Fibroblast of peridontal ligament (primary cell): ENCODE measurements at regions not wholly inside any gene's neighbourhood (a gene's known extent, or its start where the extent isn't known, plus 50 kb on each side); places are given as distances from the start of the nearest gene placed in this dataset.
A peak's percentile ranks its signal among the peaks of the same experiment; 100 is the strongest.

ENCODE experiments used
- DNase-seq: peaks from one replicate; pipeline ENCODE4 v3.0.0-alpha.2; 2010; ENCODE audit errors: extremely low read depth

DNA sequence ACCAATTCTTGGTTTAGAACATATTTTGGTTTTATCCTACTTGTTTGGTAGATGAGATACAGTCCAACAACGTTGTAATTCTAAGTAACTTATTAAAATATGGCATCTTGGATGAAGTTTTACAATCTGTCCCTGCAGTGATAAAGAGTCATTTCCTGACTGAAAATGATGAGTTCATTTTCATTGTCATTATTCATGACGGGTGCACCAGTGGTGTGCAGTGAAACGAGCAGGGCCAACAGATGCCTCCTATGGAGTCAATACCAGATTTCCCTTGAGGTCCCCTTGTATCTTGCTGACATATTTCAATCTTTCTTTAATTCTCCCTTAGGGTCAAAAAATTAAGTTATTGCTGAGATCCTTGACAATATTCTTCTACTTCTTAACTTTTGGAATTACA, 438.5 kb downstream of the LRIG3 start:
- DNase-seq: no peak

DNA sequence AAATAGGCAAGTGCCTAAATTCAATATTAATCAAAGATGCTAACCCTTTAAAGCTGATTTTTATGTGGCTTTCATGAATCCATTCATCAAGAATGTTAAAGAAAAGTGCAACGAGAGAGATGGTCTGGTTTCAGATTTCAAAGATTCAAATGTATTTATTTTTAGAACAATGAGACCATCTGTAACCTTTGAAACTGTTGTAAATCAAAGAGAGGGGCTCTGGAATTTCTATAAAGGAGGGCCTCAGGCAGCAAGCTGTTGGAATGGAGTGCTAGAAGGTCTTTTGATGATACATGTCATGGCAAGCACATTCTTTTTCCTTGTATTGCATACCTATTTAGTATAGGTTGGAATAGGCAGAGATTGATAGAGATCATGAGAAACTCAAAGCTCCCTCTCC, 433.0 kb downstream of the LRIG3 start:
- no peak for DNase-seq

DNA sequence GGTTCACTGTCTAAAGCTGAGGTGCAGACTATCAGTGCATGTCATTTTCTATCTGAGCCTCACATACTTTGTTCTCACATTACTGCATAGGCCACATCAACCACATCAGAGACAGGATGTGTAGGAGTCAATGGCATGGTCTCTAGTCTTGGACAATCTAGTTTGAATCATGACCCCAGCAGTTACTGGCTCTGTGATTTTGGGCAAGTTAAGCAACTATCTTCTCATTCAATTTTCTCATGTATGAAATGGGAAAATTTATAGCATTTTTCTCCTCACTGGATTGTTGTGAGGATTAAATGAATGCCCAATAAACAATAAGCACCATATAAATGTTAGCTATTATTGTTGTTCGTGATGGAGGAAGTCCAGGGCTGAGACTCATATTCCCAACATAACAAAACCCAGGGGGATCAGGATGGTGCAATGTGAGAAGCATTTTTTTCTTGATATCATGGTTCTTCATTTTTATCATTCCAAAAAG, 432.6 kb downstream of the LRIG3 start:
- DNase-seq: peak; percentile 85

DNA sequence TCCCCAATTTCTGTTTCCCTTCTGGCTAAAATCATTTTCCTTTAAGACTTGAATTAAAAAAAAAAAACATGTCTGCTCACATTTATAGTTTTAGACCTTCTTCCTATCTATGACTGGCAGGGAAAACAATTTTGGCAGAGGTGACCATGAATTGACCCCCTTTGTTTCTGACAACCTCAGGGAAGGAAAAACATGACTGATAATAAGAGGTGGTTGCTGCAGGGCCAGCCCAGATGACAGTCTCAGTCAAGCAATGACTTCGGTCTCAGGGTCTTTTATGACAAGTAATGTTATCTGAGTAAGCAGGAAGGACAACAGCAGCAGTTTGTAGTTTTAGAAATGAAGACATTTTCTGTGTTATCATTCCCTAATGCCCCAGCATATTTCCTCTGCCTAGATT, 430.9 kb downstream of the LRIG3 start:
- DNase-seq: no peak

DNA sequence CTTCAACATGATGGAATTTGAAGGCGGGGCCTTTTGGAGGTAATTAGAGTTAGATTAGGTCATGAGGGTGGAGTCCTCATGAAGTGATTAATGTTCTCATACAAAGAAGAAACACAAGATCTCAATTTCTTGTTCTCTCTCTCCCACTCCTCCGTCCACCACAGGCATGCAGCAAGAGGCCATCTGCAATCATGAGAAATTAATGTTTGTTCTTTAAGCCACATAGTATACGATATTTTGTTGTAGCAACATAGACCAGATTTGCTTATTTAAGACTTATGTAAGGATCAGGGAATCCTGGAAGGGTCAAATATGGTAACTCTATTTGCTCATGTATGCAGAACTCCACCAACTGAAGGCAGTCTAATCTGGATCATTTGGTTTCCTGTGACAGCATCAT, 429.0 kb downstream of the LRIG3 start:
- peak; percentile 88 for DNase-seq

DNA sequence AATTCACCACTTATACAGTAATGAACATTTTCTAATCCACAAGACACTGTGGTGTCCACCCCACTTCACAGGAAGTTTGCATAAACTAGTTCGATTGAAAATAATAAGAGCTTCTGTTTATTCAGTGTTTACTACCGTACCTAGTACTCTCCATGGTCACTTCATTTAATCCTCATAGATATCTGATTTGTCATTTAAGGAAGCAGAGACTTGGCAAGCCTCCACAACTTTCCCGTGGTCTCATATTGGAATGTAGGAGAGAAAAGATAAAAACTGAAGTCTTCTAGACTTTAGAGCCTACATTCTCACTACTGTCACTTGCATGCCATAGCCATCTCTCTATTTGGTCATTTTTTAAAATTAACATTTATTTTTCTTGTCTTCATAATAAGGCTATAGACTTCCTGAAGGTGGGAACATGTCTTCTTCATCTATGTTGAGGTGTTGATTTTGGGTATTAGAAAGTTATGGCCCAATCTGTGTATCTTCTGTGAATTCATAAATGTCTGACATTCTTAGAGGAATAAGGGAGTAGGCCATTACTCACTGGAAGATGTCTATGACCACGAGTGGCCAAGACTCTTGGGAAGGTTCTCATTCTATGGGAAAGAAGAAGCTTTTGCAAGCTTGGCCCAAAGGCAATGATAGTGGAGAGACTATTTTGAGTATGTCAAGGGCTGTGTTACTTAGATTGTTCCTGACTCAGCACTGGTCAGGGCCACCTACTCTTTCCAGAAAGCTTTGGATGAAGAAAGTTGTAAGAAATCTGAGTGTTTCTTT, 423.7 kb downstream of the LRIG3 start:
- DNase-seq: no peak

DNA sequence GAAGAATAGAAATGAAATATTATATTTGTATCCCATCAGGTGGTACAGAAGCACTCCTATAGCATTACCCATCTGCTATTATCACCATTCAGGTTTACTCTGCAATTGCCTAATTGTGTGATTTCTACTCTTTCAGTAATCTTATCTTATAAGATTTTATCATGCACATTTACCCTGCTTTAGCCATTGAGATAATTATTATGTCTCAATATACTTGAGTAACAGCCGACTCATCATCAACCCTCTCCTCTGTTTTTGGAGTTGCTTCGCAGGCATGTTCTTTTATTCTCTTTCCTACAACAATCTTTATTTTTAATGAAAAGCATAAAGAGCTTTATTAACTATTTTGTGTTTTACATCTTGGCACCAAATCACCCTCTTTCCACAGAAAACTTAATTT, 419.9 kb downstream of the LRIG3 start:
- DNase-seq: no peak

DNA sequence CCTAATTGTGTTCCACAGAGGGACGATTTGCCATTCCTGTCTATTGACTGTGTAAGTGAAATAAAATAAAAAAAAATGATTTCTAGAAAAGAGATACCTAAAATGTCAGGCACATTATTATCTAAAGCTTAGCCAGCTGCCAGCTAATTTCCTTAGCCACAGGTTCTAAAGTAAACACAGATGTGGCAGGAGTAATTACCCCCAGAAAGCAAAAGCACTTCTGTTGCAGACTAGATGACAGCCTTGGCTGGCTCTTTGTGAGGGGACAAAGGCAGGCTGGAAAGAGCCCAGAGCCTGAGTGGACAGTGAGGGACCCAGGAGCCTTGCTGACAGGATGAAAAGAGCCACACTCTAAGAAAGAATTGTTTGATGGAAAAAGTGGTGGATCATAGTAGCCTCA, 418.1 kb downstream of the LRIG3 start:
- DNase-seq: peak; percentile 52

DNA sequence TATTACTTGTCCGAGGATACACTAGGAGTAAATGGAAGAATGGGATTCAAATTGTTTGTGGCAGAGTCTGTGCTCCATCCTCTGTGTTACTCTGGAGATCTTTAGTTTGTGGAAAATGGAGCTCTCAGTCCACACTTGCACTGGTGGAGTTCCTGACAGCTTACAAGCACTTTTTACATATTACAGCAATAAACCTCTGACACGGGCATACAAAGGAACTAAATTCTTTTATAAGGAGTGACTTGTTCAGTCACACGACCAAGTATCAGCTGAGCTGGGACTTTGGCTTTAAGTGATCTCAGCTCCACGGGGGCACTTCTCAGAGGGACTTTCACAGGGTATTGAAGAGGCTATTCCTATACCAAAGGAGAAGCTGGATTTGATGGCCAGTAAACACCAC, 417.5 kb downstream of the LRIG3 start:
- DNase-seq: peak; percentile 24

DNA sequence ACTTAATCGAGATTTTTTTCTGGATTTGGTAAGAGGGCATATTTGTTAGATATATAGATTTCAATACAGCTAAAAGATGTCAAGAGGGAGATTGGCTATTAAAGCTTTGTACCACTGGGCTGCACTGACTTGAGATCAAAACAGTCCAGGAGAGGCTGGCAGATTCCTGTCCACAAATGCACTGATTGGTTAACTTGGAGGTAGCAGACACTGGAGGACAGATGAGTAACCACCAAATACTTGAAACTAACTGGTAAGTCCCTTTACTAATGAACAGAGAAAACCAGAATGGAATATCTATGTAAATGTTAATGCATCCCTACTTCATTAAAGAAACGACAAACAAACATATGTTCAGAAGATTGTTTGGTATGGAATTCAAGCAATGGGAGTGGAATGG, 416.6 kb downstream of the LRIG3 start:
- DNase-seq: no peak

DNA sequence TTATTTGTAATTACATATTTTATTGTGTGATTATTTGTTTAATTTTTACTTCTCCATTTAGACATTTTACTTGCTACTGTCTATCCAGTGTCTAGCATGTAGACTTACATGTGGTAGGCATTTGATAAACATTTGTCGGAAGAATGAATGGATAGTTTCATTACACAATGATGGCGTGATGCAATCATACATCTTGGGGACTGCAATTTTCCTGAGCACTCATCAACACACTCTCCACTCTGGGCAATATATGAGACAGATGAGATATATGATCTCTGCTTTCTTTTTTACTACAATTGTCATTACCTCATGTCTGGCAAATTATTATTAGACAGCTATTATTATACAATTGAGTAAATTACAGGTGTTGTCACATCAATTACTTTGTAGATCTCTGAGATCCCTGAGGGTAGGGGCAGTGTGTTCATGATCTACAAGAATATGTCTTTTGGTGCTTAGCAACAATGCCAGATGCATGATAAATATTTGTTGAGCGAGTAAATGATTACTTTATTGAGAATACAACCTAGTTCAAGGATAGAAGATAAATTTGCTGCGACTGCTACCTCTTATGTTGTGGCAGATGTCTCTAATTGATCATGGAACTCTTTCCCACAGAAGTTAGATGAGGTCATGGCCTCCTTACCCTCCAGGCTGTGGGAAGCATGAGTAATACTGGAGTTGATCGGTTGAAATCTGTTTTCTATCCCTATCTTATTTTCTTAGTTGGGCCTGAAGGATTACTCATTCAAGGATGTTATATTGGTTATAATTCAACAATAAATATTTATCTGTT, 416.0 kb downstream of the LRIG3 start:
- DNase-seq: peak; percentile 81

DNA sequence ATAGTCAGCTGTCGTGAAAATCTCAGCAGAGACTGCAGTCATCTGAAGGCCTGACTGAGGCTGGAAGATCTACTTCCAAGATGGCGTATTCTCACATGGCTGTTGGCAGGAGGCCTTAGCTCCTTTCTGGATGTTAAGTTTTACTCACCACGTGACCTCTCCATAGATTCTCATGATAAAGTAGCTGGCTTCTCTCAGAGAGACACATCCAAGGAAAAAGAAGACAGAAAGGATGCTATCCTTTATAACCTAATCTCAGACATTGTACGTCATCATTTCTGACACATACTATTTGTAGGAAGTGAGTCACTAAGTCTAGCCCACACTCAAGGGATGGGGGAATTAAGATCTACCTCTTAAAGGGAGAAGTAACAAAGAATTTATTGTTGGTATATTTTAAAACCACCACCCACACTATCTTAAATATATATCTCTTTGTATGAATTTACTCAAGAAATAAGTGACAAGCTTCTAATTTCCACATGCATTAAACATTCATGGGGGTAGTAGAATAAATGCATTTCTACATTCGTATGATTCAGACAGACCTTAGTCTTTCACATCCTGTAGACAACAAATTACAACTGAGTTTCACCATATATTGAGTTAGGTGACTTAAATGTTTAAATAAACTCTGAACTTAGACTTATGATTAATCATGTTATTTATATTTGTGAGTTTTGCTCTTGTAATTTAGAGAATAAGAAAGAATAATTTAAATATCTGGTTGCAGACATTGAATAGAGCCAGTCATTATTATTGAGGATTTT, 411.0 kb downstream of the LRIG3 start:
- DNase-seq: peak; percentile 29

DNA sequence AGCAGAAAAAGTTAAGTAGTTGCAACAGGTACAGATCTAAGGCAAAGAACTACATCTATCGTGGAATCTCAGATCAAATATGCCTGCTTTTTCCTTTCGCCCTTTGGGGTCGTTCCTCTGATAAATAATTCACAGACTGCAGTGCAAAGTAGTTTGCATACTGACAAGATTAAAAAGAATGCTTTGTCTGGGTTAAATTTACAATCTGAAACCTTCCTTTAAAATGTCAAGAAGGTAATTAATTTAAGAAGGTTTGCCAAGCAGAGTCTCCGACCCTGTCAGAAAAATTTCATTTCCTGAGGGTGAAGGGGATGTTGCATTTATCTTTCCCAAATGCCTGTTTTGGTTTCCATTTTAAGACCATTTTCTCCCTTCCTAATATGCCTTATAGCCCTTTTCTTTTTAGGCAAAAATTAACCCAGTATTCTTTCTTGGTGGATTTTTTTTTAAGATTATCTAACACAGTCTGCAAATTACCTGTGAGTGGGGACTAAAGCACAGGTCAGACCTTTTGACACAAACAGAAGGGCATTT, 406.9 kb downstream of the LRIG3 start:
- DNase-seq: no peak

DNA sequence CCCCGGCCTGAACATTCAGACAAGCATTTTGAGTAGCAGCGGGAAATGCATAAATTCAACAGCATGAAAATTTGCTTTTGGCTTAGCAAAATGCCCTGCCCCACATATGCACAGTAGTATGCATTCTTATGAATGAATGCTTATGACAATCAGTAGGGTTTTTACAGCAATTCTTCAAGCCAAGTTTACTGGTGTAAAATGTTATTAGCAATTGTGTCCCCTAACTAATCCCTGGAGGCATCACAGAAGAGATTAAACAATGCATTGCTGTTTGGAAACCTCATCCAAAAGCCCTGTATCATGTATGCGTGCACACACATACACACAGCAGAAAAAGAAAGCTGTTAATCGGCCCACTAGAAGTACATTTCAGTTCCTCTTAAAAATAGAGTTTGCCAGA, 406.5 kb downstream of the LRIG3 start:
- DNase-seq: peak; percentile 19

DNA sequence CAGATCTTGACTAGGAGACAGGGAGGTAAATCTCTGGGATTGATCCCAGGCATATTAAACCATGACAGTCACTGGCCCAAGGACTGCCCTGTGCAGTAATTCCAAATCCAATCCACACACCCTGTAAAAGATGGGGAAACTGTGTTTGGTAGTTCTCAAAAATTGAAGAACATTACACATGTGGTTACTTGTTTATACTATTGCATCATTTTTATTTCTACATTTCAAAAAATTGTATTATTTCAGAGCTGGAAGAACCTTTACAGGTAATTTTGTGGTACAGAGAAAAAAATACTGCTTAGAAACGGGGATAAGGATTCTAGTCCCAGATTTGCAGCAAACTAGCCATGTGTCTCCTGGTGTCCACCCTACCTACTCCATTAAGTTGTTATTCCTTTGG, 400.5 kb downstream of the LRIG3 start:
- DNase-seq: no peak

DNA sequence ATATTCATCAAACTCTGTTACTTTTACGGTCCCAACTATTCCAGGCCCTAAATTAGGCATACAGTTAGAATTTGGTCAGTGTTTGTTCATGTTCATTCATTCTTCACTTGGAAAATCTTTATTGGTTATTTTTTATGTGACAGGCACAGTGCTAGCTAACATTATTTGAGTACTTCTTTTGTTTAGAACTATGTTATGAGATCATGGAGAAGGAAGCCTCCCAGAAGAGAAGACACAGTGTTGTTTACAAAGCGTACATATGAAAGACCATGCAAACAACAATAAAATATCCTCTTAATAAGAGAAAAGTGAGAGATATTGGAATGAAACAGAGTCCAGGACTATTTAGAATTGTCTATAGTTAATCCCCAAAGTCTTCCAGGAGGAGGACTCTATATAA, 399.2 kb downstream of the LRIG3 start:
- no peak for DNase-seq

DNA sequence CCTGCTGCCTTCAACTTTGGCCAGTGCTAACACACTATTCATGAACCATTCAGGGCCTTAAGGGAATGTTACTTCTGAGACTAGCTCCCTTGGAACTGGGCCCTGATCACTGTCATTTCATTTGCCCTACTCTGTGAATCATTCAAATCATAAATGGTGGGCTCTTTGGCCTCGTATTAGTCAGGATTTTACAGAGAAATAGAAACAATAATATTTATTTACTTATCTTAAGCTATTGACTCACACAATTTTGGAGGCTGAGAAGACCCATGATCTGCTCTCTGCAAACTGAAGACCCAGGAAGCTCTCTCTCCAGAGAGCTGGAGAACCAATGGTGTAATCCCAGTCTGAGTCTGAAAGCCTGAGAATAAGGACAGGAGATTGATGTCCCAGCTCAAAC, 398.5 kb downstream of the LRIG3 start:
- no peak for DNase-seq

DNA sequence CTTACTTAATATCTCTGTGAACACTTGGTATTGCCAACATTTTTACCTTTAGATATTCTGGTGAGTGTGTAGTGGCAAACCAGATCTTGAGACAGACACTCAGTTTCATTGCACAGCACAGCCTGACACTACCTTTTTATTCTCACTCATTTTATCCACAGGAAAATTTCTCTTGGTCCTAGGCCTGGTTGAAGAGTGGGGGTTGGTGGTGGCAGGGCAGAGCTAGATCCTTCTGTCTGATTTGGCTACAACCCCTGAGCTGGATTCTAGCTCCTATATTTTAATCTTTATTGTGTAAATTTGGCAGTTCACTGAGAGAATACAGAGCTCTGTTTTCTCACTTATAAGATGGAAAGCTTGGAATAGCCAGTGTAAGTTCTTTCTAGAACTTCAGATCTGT, 396.9 kb downstream of the LRIG3 start:
- no peak for DNase-seq

DNA sequence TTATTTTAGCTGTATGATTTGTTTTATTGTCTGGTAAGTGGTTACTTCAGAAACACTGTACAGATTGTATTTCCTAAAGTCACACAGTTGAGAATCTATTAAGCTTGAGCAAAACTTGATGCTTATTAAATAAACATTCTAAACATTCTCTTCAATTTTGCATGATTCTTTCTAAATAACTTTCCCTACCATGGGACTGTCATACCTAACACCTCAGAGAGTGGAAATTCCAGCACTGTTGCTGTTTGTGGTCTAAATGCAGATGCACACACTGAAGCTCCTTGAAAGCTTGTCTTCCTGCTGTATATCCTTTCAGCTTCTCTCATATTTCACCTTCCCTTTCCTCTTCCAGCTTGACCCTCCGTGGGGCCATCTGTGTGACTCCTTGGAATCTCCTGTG, 392.0 kb downstream of the LRIG3 start:
- peak; percentile 22 for DNase-seq

DNA sequence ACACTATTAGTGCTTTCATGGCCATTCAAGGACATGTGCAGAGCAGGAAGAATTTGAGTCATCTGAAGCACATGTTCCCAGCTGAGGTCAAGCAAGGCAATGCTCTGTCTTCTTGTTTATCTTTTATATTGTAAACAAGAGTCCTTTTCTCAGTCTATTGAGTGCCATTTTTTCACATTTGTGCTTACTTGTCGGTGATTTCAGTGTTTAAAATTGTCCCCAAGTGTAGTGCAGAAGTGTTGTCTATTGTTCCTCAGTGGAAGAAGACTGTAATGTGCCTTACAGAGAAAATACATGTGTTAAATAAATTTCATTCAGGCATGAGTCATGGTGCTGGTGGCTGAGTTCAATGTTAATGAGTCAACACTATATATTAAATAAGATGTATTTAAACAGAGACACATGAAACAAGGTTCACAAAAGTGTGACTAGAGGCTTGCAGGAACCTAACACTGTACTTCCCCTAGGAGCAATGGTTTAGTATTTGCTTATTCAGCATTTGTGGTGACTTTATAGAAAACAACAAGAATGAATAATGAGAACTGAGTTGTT, 391.1 kb downstream of the LRIG3 start:
- peak; percentile 70 for DNase-seq

DNA sequence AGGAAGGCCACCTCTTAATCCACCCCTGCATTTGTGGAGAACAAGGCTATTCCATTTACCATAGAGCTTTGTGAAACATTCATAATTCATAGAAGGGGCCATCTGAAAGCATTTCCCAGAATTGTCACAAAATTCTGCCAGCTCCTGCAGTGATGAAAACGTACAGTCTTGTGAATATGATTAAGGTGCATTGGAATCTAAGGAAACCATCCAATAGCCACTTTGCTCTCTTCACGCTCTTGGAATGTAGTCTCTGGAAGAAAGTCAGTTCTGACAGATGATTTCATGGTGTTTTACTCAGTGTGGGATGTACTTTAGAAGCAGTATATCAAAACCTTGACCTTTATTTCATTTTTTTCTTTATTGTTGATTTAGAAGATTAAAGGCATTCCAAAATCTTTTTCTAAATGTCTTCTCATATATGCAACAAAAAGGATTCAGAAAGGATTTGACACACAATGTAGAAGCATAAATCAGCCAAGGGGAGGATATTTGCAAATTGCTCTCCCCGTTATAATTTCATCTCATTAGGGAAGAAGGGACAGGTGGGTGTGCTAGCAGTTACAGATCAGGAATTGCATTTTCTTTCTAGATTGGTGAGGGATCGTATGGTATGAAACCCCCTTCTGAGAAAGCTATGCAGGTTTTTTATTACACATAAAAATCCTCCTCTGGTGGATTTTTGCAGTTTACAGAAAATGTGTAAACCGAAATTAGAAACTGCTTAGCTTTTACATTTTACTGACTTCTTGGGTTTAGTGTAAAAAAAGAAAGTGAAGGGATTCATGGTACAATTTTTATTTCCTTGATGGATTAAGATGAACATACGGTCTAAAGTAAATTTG, 390.2 kb downstream of the LRIG3 start:
- peak; percentile 99 for DNase-seq
